ENCODE measurements at regions not wholly inside any gene's neighbourhood (a gene's known extent, or its start where the extent isn't known, plus 50 kb on each side); places are given as distances from the start of the nearest gene placed in this dataset.

- DNase-seq: no peak
Measured at GRCh38 chr7:32428546-32428945, 61.6 kb downstream of the LSM5 start.

DNA sequence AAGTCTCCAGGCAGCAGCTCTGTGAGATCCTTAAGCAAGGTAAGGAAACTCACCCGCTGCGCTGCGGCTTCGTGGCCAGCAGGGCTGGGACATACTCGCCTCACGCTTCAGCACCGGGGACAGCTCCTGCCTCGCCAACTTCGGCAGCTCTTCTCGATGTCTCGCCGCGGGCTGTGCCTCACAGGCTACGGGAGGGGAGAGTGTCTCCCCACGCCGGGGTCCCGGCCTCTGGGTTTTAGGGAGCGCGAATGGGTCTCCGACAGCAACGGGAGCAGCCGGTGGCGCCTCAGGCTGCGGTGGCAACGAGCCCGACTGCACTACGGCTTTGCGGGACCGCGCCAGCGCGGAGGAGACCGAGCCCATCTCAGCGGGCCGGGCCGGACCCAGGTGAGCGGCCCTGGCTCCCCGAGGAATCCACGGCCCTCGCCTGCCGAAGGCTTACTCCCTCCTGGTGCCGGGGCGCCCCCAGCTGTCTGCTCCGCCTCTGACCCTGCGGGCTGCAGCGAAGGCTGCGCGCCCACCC lies 62.4 kb downstream of the LSM5 start:
- peak; percentile 23 for DNase-seq

DNA sequence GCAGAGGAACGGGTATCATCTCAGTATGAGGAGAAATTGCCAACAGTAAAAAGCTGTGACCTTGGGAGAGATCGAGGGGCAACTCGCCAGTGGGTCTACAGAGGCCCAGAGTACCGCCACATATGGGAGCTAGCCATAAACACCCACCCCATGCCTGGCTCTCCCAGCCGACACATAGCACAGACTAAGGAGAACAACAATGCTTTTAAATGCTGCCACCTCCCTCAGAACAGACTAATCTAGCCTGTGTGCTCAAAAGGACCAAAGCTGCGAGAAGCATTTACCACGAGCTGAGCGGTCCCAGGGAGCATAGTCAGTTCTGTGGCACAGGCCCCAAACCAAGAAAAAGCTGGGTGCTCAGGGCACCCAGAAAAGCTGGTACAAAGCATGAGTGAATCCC lies 73.3 kb downstream of the LSM5 start:
- DNase-seq: no peak

GRCh38 chr7:32415936-32416335 lies 74.2 kb downstream of the LSM5 start:
- no peak for DNase-seq

DNA sequence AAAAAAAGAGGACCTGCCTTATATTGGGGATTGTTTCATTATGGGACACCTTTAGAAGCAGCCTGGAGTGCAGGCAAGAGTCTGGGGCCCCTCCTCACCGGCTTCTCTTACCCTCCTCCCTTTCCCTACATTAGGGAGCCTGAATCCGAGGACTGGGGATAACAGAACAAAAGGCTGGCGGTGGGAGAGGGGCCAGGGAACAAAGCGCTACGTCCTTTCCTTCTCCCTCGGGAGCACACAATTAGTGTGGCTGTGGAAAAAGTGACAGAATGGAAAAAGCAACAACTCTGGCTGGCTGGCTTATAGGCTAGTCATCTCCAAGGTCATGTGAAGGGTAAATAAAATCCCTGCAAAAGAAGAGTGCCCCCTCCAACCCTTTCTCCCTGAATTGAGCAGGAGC lies 74.7 kb downstream of the LSM5 start:
- no peak for DNase-seq

DNA sequence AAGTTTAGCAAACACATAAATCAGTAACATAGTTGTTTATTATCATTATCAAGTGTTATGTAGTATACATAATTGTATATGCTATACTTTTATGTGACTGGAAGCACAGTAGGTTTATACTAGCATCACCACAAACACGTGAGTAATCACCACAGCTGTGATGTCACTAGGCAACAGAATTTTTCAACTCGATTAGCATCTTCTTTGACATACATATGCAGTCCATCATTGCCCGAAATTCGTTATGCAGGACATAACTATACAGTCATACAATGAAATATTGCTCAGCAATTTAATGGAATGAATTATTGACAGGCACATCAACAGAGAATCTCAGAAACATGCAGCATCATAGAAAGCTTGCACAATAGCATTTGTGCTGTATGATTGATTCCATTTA lies 77.7 kb downstream of the LSM5 start:
- no peak for DNase-seq

GRCh38 chr7:32410545-32410944 lies 79.6 kb downstream of the LSM5 start:
- DNase-seq: no peak

DNA sequence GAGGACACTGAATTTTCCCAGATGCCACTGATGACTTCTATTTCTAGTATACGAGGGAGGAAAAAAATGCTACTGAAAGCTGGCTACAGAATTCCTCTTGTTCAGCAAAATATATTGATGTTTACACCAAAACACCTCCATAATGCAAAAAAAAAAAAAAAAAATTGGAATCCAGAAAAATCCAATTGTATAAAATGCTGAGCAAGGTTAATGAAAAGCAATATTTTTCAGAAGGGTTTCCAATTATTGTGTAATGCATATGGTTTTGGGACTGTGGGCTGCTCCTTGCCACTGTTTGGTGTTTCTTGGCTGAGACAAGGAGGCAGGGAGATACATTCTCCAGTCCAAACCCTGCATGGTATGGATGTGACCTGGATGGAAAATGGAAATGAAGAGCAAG lies 83.8 kb downstream of the LSM5 start:
- no peak for DNase-seq

- DNase-seq: no peak
Measured at GRCh38 chr7:32403463-32404229, 86.5 kb downstream of the LSM5 start.

DNA sequence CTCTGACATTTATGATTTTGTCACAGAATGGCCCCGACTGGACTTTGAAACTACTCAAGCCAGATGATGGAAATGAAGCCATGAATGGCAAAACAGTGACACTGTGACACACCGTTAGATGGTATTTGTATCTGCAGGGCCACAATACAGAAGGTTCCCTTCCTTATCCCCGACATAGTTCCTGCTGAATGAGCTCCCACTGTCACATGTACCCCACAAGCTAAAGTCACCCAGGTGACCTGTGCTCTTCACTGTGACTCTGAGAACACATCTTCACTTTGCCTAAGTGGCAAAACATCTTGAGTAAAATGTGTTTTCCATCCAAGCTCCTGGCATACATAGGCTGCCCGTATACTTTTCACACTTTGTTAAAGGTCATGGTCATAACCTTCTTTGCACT lies 89.5 kb downstream of the LSM5 start:
- no peak for DNase-seq

GRCh38 chr7:32399311-32399710 lies 90.9 kb downstream of the LSM5 start:
- DNase-seq: no peak

DNA sequence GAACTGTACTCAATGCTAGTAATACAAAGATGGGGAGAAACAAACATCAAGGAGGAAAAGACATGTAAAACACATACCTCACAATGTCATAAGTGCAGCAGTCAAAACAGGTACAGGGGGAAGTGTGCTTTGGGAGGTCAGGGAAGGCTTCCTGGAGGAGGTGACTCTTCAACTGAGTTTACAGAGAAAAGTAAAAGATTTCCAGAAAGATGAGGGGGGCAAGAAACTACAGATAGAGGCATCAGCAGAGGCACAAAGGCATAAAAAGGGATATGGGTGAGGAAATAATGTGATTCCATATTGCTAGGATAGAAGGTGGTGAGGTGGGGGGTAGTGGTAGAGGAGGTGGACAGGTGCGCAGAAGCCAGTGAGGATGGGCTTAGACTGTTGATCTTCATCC lies 95.0 kb downstream of the LSM5 start:
- DNase-seq: no peak

DNA sequence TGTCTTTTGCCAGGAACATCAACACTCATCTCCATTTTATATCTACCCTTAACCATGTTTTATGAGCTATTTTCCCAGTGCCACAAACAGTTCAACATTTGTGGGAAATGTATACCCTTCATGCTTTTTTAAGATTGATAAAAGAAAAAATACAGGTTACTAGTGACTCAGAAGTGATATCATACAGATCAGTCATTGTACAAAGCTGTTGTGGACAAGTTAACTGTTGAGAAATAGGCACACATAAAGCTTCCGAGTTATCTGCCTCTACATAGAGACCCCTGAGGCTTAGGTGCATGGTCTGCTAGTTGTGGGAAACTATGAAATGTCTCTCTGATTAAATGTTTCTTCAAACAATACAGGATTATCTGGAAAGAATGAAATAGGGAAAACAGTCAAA lies 96.3 kb downstream of the LSM5 start:
- DNase-seq: no peak

DNA sequence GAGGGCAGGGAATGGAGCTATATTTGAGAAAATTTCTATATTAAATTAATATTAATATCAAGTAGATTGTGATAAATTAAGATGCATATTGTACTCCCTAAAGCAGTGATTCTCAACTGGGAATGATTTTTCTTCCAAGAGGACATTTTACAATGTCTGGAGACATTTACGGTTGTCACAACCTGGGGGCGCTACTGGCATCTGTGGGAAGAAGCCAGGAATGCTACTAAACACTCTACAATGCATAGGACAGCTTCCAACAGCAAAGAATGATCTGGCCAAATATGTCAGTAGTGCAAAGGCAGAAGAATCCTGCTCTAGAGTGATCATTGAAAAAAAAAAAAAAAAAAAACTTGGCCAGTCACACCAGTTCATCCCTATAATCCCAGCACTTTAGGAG lies 100.0 kb downstream of the LSM5 start:
- DNase-seq: no peak

GRCh38 chr7:32385316-32385956 lies 104.7 kb downstream of the LSM5 start:
- DNase-seq: no peak

DNA sequence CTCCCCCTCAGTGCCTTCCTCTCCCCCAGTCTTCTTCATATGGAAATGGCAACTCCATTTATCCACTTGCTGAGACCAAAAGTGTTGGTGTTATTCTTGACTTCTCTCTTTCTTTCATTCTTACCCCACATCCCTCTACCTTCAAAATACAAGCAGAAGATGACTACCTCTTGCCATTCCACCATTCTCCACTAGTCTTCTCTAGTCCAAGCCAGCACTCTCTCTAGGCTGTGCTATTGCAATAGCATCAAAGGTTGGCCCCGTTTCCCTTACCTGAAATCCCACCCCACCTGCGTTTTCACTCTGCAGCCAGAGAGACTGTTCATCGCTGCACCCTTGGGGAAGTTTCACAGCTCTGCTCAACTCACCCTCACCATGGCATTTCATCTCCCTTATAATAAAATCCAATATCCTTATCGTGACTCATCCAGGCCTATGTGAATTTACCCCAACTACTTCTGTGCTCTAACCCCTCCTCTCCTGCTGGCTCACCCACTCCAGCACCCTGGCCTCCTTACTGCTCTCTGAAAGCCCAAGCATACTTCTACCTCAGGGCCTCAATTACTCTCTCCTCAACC lies 109.1 kb downstream of the LSM5 start:
- no peak for DNase-seq

DNA sequence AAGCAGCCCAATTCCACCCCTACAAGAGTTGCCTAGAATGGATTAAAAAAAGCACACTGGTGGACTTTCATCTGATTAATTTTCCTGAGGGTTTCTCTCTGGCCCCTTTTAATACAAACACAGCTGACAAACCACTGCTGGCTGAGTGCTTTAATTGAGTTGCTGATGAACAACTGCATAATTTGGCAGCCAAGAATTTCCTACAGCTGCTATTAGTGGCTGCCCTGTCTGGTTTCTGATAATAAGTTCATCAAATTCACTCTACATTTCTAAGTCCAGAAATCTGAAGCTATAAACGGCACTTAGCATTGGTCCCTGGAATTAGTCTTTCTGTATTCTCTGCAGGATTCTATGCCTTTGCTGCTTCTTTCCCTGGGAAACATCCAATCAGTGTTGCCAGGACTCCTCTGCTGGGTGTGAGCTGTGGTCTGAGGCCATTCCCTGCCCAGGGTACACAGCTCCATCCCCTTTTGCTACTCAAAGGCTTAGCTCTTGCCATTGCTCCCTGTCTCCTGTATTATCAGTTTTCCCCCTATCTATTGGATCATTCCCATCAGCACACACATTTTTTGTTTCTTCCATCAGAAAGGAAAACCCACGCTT lies 110.6 kb downstream of the LSM5 start:
- DNase-seq: no peak

GRCh38 chr7:32378988-32379387 lies 111.2 kb downstream of the LSM5 start:
- DNase-seq: no peak

DNA sequence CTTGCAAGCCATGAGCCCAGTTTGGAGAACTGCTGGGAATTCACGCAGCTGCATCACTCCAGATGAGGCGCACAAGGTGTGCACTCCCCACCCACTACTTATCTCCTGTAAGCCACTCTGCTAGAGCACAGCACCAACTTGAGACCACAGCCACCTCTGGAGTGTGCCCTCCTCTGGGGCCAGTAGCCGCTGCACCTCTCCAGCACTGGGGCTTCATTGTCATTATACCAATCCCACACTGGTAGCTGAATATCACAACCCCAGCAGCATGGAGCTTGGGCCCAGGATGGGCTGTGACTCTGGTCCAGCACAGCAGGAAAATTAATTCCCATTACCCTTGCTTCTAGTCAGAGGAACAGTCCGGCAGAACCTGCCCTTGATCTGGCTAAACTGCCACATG lies 125.6 kb downstream of the LSM5 start:
- no peak for DNase-seq

DNA sequence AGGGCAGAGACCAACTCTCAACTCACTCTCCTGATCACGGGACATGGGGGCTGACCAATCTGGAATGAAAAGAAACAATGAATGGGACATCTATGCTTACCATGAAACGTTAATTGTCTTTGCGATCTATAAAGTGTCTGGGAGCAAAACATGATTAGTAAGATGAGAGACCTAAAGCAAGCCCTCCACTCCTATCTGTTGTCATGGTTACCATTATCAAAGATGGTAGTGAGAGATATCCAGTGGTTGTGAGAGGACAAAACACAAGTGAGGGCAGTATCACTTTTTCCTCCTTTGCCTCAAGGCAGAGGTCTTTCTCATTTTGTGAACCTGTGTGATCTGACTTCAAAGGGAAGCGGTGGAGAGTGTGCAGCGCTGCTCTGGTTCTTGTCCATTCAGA lies 130.1 kb downstream of the LSM5 start:
- DNase-seq: no peak

GRCh38 chr7:32357535-32358277 lies 132.5 kb downstream of the LSM5 start:
- peak; percentile 11 for DNase-seq

DNA sequence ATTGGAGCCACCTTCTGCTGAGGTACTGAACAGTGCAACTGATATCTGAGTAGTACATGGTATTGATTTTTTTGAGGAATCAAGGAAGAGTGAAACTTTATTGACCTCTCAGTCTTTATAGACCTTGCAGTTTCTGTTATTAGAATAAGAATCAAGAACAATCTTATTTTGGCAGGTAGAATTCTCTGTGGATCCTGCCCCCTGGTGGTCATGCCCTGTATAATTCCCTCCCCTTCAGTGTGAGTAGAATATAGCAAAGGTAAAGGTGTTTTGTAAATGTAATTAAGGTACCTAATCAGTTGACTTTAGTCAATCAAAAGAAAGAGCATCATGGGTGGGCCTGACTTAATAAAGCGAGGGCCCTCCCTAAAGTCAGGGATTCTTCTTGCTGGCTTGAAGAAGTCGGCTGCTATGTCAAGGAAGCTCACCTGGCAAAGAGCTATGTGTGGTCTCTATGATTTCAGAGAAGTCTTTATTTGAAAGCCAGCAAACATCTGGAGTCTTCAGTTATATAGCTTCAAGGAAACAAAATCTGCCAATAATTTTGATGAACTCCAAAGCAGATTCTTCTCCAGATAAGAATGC lies 142.8 kb downstream of the LSM5 start:
- no peak for DNase-seq

GRCh38 chr7:32346253-32346652 lies 143.9 kb downstream of the LSM5 start:
- DNase-seq: no peak

Data from NCI-H1092 (cell line).